ENCODE measurements at regions not wholly inside any gene's neighbourhood (a gene's known extent, or its start where the extent isn't known, plus 50 kb on each side); places are given as distances from the start of the nearest gene placed in this dataset.

DNA sequence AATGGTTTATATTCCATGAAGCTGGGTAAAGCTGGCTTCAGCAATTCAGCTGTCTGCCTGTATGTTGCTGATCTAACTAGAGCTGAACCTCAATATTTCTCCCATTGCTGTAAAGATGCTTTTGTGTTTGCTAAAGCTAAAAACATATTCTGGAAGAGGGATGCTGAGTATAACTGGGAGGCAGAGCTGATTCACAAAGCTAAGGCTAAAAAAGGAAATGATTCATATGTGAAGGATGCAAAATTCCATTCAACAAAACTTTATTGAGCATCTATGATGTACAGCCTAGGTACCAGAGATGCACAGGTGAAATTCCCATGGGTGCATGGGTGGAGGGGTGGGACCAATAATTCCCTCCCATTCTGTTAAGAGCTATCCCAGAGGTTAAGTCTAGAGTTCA is 193.9 kb downstream of the KIF18A start:
- no peak overlapping the region for H3K4me3 ChIP-seq
- no peaks in the 10 kb centered on the region for H3K9me3 ChIP-seq
- no peaks in the 10 kb centered on the region for H3K36me3 ChIP-seq
- TF ChIP-seq, protein P1, sequence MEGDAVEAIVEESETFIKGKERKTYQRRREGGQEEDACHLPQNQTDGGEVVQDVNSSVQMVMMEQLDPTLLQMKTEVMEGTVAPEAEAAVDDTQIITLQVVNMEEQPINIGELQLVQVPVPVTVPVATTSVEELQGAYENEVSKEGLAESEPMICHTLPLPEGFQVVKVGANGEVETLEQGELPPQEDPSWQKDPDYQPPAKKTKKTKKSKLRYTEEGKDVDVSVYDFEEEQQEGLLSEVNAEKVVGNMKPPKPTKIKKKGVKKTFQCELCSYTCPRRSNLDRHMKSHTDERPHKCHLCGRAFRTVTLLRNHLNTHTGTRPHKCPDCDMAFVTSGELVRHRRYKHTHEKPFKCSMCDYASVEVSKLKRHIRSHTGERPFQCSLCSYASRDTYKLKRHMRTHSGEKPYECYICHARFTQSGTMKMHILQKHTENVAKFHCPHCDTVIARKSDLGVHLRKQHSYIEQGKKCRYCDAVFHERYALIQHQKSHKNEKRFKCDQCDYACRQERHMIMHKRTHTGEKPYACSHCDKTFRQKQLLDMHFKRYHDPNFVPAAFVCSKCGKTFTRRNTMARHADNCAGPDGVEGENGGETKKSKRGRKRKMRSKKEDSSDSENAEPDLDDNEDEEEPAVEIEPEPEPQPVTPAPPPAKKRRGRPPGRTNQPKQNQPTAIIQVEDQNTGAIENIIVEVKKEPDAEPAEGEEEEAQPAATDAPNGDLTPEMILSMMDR (IDR thresholded peaks at IDR 0.05) = no peak
- no peaks in the 10 kb centered on the region for H3K27me3 ChIP-seq
- no peak for DNase-seq
- intact Hi-C loops (cut with DNase I) = no loop called here
- H3K9ac ChIP-seq (ENCODE audit: low read depth in 2 of 2, low read length in 2 of 2) = no peak overlapping the region
- H3K4me1 ChIP-seq = no peaks in the 10 kb centered on the region
- no peak overlapping the region for H3K27ac ChIP-seq

DNA sequence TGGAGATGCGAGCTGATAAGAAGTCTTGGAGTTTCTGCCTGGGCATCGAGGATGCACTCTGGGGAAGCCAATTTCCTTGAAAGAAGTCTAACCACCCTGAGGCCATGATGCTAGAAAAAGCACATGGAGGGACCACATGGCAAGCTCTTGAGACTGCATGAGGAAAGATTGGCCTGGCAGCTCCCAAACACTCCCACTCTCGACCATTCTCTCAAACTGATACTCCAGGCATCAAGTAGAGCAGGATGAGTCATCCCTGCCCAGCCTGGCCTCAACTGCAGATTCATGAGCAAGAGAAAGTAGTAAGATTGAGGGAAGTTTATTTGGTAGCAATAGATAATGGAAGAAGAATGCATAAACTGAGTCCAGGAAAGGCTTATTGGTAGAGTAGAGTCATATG is 194.3 kb downstream of the KIF18A start:
- no peak for DNase-seq
- Histone ChIP-seq H3K9me3 (no peaks in the 10 kb centered on the region), H3K4me3 (no peak overlapping the region), H3K36me3 (no peaks in the 10 kb centered on the region), H3K27ac (no peak overlapping the region), H3K27me3 (no peaks in the 10 kb centered on the region), H3K9ac (ENCODE audit: low read depth in 2 of 2, low read length in 2 of 2) (no peak overlapping the region), H3K4me1 (no peaks in the 10 kb centered on the region)
- TF ChIP-seq, protein P1 (IDR thresholded peaks at IDR 0.05) = no peak
- intact Hi-C loops (cut with DNase I) = no loop called here

DNA sequence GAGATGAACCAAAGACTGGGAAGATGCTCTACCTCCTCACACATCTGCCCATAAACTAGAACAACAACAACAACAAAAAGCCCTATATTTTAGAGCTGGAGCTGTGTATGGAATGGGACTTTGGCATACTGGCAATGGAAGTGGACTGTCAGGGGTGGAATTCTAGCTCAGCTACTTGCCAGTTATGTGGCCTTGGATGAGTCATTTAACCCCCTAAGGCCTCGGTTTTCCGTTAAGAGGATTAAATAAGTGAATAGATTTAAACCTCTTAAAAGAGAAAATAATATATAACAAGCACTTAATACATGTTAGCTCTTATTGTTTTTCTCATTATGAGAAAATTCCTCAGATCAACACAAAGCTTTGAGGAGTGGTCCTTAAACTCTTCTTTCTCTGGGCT is 195.0 kb downstream of the KIF18A start:
- intact Hi-C loops (cut with DNase I) = no loop called here

DNA sequence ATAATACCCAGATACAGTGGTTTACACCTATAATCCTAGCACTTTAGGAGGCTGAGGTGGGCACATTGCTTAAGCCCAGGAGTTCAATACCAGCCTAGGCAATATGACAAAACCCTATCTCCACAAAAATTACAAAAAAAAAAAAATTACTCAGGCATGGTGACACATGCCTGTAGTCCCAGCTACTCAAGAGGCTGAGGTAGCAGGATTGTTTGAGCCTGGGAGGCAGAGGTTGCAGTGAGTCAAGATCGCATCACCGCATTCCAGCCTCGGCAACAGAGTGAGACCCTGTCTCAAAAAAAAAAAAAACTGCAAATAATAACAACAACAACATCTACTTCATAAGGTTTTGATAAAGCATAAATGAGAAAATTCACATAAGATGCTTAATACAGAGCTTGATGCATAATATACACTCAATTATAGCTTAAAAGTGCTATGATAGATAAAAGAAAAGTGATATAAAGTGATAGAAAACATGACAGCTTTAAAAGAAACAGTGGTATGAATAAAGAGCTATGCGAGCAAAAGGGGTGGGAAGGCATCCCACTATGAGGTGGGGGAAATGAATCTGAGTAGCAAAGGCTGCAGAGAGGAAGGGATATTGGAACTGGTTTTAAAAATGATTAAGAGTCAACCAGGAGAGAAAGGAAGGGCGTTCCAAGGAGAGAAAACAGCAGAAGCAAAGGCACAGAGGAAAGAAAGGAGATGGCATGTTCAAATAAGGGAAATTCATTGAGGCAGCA is 197.6 kb downstream of the KIF18A start:
- no peak overlapping the region for H3K4me3 ChIP-seq
- no peaks in the 10 kb centered on the region for H3K9me3 ChIP-seq
- TF ChIP-seq, protein P1 (IDR thresholded peaks at IDR 0.05) = no peak
- no peak for DNase-seq
- H3K9ac ChIP-seq (ENCODE audit: low read depth in 2 of 2, low read length in 2 of 2) = no peak overlapping the region
- no peaks in the 10 kb centered on the region for H3K27me3 ChIP-seq
- no peak overlapping the region for H3K27ac ChIP-seq
- H3K36me3 ChIP-seq = no peaks in the 10 kb centered on the region
- intact Hi-C loops (cut with DNase I) = no loop called here
- H3K4me1 ChIP-seq = no peaks in the 10 kb centered on the region

More for the DNA sequence above, 195.0 kb downstream of the KIF18A start:
- H3K9me3 ChIP-seq = no peaks in the 10 kb centered on the region
- H3K27ac ChIP-seq = no peak overlapping the region
- DNase-seq = no peak
- H3K9ac ChIP-seq (ENCODE audit: low read depth in 2 of 2, low read length in 2 of 2) = no peak overlapping the region
- H3K4me3 ChIP-seq = no peak overlapping the region
- H3K36me3 ChIP-seq = no peaks in the 10 kb centered on the region
- TF ChIP-seq, protein P1 (IDR thresholded peaks at IDR 0.05) = no peak
- no peaks in the 10 kb centered on the region for H3K27me3 ChIP-seq
- no peaks in the 10 kb centered on the region for H3K4me1 ChIP-seq

DNA sequence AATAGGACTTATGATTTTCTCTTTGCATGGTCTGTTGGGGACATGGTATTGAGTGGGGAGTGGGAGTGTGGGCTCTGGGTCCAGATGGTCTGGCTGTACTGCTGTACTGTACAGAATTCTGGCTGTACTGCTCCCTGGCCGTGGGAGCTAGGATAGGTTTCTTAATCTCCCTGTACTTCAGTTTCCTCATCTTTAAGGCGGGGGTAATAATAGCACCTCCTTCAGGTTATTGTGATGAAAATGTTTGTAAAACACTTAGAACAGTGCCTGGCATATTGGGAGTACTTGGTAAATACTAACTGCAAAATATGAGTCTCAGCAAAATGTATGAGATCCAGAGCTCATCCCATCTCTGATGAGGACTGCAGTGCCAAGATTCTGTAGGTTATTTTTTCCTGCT is 198.6 kb downstream of the KIF18A start:
- Histone ChIP-seq H3K27me3 (no peaks in the 10 kb centered on the region), H3K9me3 (no peaks in the 10 kb centered on the region), H3K9ac (ENCODE audit: low read depth in 2 of 2, low read length in 2 of 2) (no peak overlapping the region), H3K4me3 (no peak overlapping the region), H3K27ac (no peak overlapping the region), H3K4me1 (no peaks in the 10 kb centered on the region), H3K36me3 (no peaks in the 10 kb centered on the region)
- intact Hi-C loops (cut with DNase I) = no loop called here
- TF ChIP-seq, protein P1 (IDR thresholded peaks at IDR 0.05) = no peak
- DNase-seq = no peak
